ENCODE measurements at regions not wholly inside any gene's neighbourhood (a gene's known extent, or its start where the extent isn't known, plus 50 kb on each side); places are given as distances from the start of the nearest gene placed in this dataset.

DNA sequence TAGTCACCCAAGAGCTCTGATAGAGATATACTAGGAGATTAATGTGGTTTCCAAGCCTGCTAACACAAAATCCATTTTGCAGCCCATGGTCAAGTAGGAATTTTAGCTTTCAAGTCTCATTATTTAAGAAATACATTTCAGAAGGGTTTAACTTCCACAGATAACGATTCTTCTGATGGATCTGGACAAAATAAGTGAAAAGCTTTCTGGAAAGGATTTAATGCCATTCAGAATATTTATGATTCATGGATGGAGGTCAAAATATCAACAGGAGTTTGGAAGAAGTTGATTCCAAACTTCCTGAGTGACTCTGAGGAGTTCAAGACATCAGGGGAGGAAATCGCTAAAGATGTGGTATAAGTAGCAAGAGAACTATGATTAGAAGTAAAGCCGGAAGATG, 214.6 kb downstream of the ATXN7L3B start:
- no peak for TF ChIP-seq POLR2A (IDR thresholded peaks at IDR 0.05)
- no peak for TF ChIP-seq POLR2AphosphoS5 (IDR thresholded peaks at IDR 0.05)
- TF ChIP-seq, protein P1, sequence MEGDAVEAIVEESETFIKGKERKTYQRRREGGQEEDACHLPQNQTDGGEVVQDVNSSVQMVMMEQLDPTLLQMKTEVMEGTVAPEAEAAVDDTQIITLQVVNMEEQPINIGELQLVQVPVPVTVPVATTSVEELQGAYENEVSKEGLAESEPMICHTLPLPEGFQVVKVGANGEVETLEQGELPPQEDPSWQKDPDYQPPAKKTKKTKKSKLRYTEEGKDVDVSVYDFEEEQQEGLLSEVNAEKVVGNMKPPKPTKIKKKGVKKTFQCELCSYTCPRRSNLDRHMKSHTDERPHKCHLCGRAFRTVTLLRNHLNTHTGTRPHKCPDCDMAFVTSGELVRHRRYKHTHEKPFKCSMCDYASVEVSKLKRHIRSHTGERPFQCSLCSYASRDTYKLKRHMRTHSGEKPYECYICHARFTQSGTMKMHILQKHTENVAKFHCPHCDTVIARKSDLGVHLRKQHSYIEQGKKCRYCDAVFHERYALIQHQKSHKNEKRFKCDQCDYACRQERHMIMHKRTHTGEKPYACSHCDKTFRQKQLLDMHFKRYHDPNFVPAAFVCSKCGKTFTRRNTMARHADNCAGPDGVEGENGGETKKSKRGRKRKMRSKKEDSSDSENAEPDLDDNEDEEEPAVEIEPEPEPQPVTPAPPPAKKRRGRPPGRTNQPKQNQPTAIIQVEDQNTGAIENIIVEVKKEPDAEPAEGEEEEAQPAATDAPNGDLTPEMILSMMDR (IDR thresholded peaks at IDR 0.05): no peak

Data from sigmoid colon (tissue), 4 donors.